HCT116 (cell line): ENCODE measurements at regions not wholly inside any gene's neighbourhood (a gene's known extent, or its start where the extent isn't known, plus 50 kb on each side); places are given as distances from the start of the nearest gene placed in this dataset.

ENCODE experiments used
- ATAC-seq: fragments of 200-7000 bp; cut with Tn5 transposase; 2 replicates; pipeline ENCODE4 v1.9.1; 2020; ENCODE audit warnings: mild to moderate bottlenecking, moderate library complexity
- BruUV-seq: library from RNA; stranded (reverse); fragments of 400-500 nt; replicated peaks from 2 replicates; lab custom pipeline; 2021; lab: Mats Ljungman, UMichigan
- CTCF ChIA-PET: fragments of 300-600 bp; sonication (Branson Sonifier 250); formaldehyde crosslinking; loops from one replicate; lab custom pipeline; 2021; ENCODE audit warnings: antibody characterized with exemption; lab: Charles Lee
- POLR2A ChIA-PET: fragments of 300-600, 350-600 bp; sonication (Branson Sonifier 250); formaldehyde crosslinking; loops from one replicate; lab custom pipeline; 2021; ENCODE audit warnings: antibody characterized with exemption; lab: Charles Lee
- RAD21 ChIA-PET, 2 experiments: fragments of 300-600 bp; sonication (Branson Sonifier 250); formaldehyde crosslinking; loops; one replicate each; lab custom pipeline; 2023; ENCODE audit warnings: low total read pairs in 2 of 2; ENCODE audit not compliant: uncharacterized antibody in 2 of 2, unreplicated experiment in 2 of 2, low non-redundant PET in 1 of 2; lab: Charles Lee
- DNase-seq: peaks from one replicate; pipeline ENCODE4 v3.0.0-alpha.2; 2010; ENCODE audit warnings: low read depth, low spot score
- H2AFZ ChIP-seq: fragments of 200-600 bp; shearing (Covaris generic), sonication (generic); 2 replicates; pipeline ENCODE4 v1.6.1; 2017; ENCODE audit warnings: low read depth, mixed run types, mixed read lengths, antibody characterized with exemption, low read length; ENCODE audit not compliant: poor library complexity, severe bottlenecking
- H3K27ac ChIP-seq: 2 replicates; pipeline ENCODE4 v1.5.1; 2012; ENCODE audit warnings: low read depth, low read length
- H3K27me3 ChIP-seq: fragments of 200-600 bp; sonication (generic); 2 replicates; pipeline ENCODE4 v1.6.1; 2016; ENCODE audit warnings: mixed run types, low read length, mixed read lengths; ENCODE audit not compliant: insufficient read depth
- H3K36me3 ChIP-seq, 2 experiments: fragments of 200-500 bp in 1 of 2; fragments of 200-600 bp in 1 of 2; sonication (Bioruptor generic) in 1 of 2; sonication (generic) in 1 of 2; 2 replicates each; pipeline versions ENCODE4 v1.5.1 to v1.6.1; 2014 to 2016; ENCODE audit warnings: low read length in 2 of 2, inconsistent platforms in 1 of 2, mixed read lengths in 1 of 2, mixed run types in 1 of 2; ENCODE audit not compliant: insufficient read depth in 2 of 2, control insufficient read depth in 1 of 2
- H3K4me1 ChIP-seq, 2 experiments: fragments of 200-600 bp in 1 of 2; sonication (generic) in 1 of 2; 2 replicates each; pipeline versions ENCODE4 v1.5.1 to v1.6.1; 2012 to 2017; ENCODE audit warnings: low read length in 2 of 2, inconsistent platforms in 1 of 2, mild to moderate bottlenecking in 1 of 2, mixed read lengths in 1 of 2, mixed run types in 1 of 2, moderate library complexity in 1 of 2; ENCODE audit not compliant: insufficient read depth in 2 of 2, control insufficient read depth in 1 of 2
- H3K4me2 ChIP-seq: fragments of 200-600 bp; sonication (generic); 2 replicates; pipeline ENCODE4 v1.6.1; 2017; ENCODE audit warnings: mixed run types, low read length, mixed read lengths
- H3K4me3 ChIP-seq, 2 experiments: fragments of 200-600 bp in 1 of 2; sonication (generic) in 1 of 2; replicated peaks in 1 of 2; 2 replicates each; pipeline ENCODE4 v1.5.1; 2011 to 2016; ENCODE audit warnings: low read length in 2 of 2, control low read depth in 1 of 2, low read depth in 1 of 2, mild to moderate bottlenecking in 1 of 2, mixed read lengths in 1 of 2, mixed run types in 1 of 2
- H3K79me2 ChIP-seq: fragments of 200-600 bp; sonication (generic); 2 replicates; pipeline ENCODE4 v1.6.1; 2017; ENCODE audit warnings: mild to moderate bottlenecking, mixed run types, low read length, moderate library complexity, mixed read lengths; ENCODE audit not compliant: insufficient read depth
- H3K9ac ChIP-seq: fragments of 200-600 bp; sonication (generic); 2 replicates; pipeline ENCODE4 v1.6.1; 2016; ENCODE audit warnings: low read length, mixed read lengths
- H3K9me2 ChIP-seq: fragments of 200-600 bp; sonication (generic), shearing (Covaris generic); 2 replicates; pipeline ENCODE4 v1.6.1; 2017; ENCODE audit warnings: mixed run types, mild to moderate bottlenecking, moderate library complexity; ENCODE audit not compliant: insufficient read depth
- H3K9me3 ChIP-seq, 2 experiments: fragments of 200-500 bp in 1 of 2; fragments of 200-600 bp in 1 of 2; sonication (Bioruptor generic) in 1 of 2; sonication (generic) in 1 of 2; 2 replicates each; pipeline ENCODE4 v1.6.1; 2014 to 2017; ENCODE audit warnings: low read length in 2 of 2, mixed read lengths in 2 of 2, inconsistent platforms in 1 of 2, low read depth in 1 of 2, mild to moderate bottlenecking in 1 of 2, mixed run types in 1 of 2, moderate library complexity in 1 of 2; ENCODE audit not compliant: control insufficient read depth in 1 of 2, insufficient read depth in 1 of 2
- H4K20me1 ChIP-seq: fragments of 200-600 bp; sonication (generic), shearing (Covaris generic); 2 replicates; pipeline ENCODE4 v1.6.1; 2017; ENCODE audit warnings: mixed run types, mild to moderate bottlenecking, moderate library complexity; ENCODE audit not compliant: insufficient read depth
- CBX3 ChIP-seq: IDR thresholded peaks from 2 replicates; pipeline ENCODE4 v1.6.1; 2012; ENCODE audit warnings: low read depth
- EGR1 ChIP-seq: IDR thresholded peaks from 2 replicates; pipeline ENCODE4 v1.6.1; 2012; ENCODE audit warnings: low read depth
- EZH2phosphoT487 ChIP-seq: fragments of 200-600 bp; IDR thresholded peaks from 2 replicates; pipeline ENCODE4 v1.6.1; 2018; ENCODE audit warnings: antibody characterized with exemption, borderline replicate concordance
- POLR2A ChIP-seq: IDR thresholded peaks from 2 replicates; pipeline ENCODE4 v1.7.0; 2011; ENCODE audit warnings: borderline replicate concordance; ENCODE audit not compliant: insufficient read depth, insufficient read length; ENCODE audit errors: extremely low read depth
- RAD21 ChIP-seq: IDR thresholded peaks from 2 replicates; pipeline ENCODE4 v1.6.1; 2012; ENCODE audit warnings: low read depth, mild to moderate bottlenecking
- SIN3A ChIP-seq: IDR thresholded peaks from 2 replicates; pipeline ENCODE4 v1.6.1; 2012; ENCODE audit warnings: low read depth
- SP1 ChIP-seq: IDR thresholded peaks from 2 replicates; pipeline ENCODE4 v1.6.1; 2012; ENCODE audit warnings: low read depth
- SRF ChIP-seq: IDR thresholded peaks from 2 replicates; pipeline ENCODE4 v1.6.1; 2012; ENCODE audit warnings: low read depth
- TCF7L2 ChIP-seq: IDR thresholded peaks from 2 replicates; pipeline ENCODE4 v1.7.0; 2011; ENCODE audit warnings: borderline replicate concordance, inconsistent platforms; ENCODE audit not compliant: insufficient read depth, insufficient read length; ENCODE audit errors: extremely low read depth
- ZFX ChIP-seq: fragments of 450-650 bp; IDR thresholded peaks from 2 replicates; pipeline ENCODE4 v1.6.1; 2017
- ZNF274 ChIP-seq: fragments of 200-500 bp; sonication (Bioruptor generic); IDR thresholded peaks from 2 replicates; pipeline ENCODE4 v1.6.1; 2014; ENCODE audit warnings: mild to moderate bottlenecking, low read depth, low read length, inconsistent platforms
- intact Hi-C: fragments of 100-400 bp; cut with micrococcal nuclease; formaldehyde crosslinking; loops from 2 replicates; pipeline ENCODE4 v1.10.0; 2022
- TF ChIP-seq, protein P1 (sequence below), 3 experiments: fragments of 200-600 bp in 1 of 3; sonication (generic) in 1 of 3; IDR thresholded peaks in 2 of 3; conservative IDR thresholded peaks in 1 of 3; 2 replicates each; pipeline ENCODE4 v1.5.1; 2012 to 2017; ENCODE audit warnings: low read depth in 2 of 3, low read length in 2 of 3, antibody characterized with exemption in 1 of 3, borderline replicate concordance in 1 of 3, control low read depth in 1 of 3, mild to moderate bottlenecking in 1 of 3, mixed read lengths in 1 of 3, mixed run types in 1 of 3, moderate library complexity in 1 of 3; ENCODE audit not compliant: insufficient read depth in 1 of 3
- TF ChIP-seq, protein P2 (sequence below): IDR thresholded peaks from 2 replicates; pipeline ENCODE4 v1.6.1; 2012

DNA sequence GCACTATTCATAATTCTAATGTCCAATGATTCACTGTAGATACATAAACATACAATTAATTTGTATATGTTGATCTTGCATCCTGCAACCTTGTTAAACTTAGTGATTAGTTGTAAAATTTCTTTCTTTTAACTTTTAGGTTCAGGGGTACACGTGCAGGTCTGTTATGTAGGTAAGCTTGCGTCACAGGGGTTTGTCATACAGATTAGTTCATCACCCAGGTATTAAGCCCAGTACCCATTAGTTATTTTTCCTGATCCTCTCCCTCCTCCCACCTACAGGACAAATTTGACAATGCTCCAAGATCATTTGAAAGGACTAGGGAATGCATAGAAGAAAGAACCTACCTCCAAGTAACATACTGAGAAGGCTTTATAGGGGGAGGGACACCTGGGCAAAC lies 290.1 kb downstream of the SRBD1 start:
- Histone ChIP-seq H3K27ac (no peak overlapping the region), H4K20me1 (no peaks in the 10 kb centered on the region), H3K4me1 (no peaks in the 10 kb centered on the region)
- BruUV-seq, result no TSS peak
- no peak for TF ChIP-seq TCF7L2
- TF ChIP-seq RAD21, result no peak
- TF ChIP-seq POLR2A, result no peak
- TF ChIP-seq, protein P1, sequence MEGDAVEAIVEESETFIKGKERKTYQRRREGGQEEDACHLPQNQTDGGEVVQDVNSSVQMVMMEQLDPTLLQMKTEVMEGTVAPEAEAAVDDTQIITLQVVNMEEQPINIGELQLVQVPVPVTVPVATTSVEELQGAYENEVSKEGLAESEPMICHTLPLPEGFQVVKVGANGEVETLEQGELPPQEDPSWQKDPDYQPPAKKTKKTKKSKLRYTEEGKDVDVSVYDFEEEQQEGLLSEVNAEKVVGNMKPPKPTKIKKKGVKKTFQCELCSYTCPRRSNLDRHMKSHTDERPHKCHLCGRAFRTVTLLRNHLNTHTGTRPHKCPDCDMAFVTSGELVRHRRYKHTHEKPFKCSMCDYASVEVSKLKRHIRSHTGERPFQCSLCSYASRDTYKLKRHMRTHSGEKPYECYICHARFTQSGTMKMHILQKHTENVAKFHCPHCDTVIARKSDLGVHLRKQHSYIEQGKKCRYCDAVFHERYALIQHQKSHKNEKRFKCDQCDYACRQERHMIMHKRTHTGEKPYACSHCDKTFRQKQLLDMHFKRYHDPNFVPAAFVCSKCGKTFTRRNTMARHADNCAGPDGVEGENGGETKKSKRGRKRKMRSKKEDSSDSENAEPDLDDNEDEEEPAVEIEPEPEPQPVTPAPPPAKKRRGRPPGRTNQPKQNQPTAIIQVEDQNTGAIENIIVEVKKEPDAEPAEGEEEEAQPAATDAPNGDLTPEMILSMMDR (IDR thresholded peaks at IDR 0.05 in 2 of 3, conservative IDR thresholded peaks at IDR 0.05 in 1 of 3; ENCODE audit: borderline replicate concordance in 1 of 3, insufficient read depth in 1 of 3, low read depth in 2 of 3, low read length in 2 of 3), result no peak
- no peak for TF ChIP-seq EGR1
- TF ChIP-seq CBX3, result no peak
- TF ChIP-seq SIN3A, result no peak
- TF ChIP-seq ZNF274, result no peak
- no peak for TF ChIP-seq SRF
- no peak for TF ChIP-seq ZFX
- TF ChIP-seq EZH2phosphoT487, result no peak
- TF ChIP-seq SP1, result no peak
- TF ChIP-seq, protein P2, sequence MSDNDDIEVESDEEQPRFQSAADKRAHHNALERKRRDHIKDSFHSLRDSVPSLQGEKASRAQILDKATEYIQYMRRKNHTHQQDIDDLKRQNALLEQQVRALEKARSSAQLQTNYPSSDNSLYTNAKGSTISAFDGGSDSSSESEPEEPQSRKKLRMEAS, result no peak
- TF ChIP-seq, all 23 proteins: peak for 0
- Histone ChIP-seq H2AFZ (no peak overlapping the region), H3K9me2 (no peaks in the 10 kb centered on the region), H3K9me3 (no peaks in the 10 kb centered on the region), H3K79me2 (no peaks in the 10 kb centered on the region), H3K27me3 (peaks cover 4% of the 10 kb centered on the region; the same call in 1 of the 2 replicates), H3K4me2 (no peak overlapping the region), H3K36me3 (no peaks in the 10 kb centered on the region), H3K9ac (no peak overlapping the region), H3K4me3 (no peak overlapping the region)
- ChIA-PET POLR2A (no interaction called here), RAD21 (no interaction called here), CTCF (no interaction called here)
- intact Hi-C loops, result no loop called here
- ATAC-seq, result no peak
- DNase-seq, result no peak
